ENCODE measurements at regions not wholly inside any gene's neighbourhood (a gene's known extent, or its start where the extent isn't known, plus 50 kb on each side); places are given as distances from the start of the nearest gene placed in this dataset.
"Not testable (repeated sequence)": the region's sequence is repeated elsewhere in the genome, so short reads cannot be mapped to it uniquely, and the experiment has no call there.

DNA sequence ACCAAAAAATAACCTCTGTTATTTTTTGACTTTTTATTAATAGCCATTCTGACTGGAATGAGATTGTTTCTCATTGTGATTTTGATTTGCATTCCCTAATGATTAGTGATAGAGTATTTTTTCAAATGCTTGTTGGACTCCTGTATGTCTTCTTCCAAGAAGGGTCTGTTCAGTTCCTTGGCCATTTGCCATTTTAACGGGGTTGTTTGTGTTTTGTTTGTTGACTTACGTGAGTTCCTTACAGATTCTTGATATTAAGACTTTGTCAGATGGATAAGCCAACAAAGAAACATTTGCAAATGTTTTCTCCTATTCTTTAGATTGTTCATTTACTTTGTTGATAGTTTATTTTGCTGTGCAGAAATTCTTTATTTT, 651.6 kb upstream of the LRFN5 start:
- TF ChIP-seq, protein P1, sequence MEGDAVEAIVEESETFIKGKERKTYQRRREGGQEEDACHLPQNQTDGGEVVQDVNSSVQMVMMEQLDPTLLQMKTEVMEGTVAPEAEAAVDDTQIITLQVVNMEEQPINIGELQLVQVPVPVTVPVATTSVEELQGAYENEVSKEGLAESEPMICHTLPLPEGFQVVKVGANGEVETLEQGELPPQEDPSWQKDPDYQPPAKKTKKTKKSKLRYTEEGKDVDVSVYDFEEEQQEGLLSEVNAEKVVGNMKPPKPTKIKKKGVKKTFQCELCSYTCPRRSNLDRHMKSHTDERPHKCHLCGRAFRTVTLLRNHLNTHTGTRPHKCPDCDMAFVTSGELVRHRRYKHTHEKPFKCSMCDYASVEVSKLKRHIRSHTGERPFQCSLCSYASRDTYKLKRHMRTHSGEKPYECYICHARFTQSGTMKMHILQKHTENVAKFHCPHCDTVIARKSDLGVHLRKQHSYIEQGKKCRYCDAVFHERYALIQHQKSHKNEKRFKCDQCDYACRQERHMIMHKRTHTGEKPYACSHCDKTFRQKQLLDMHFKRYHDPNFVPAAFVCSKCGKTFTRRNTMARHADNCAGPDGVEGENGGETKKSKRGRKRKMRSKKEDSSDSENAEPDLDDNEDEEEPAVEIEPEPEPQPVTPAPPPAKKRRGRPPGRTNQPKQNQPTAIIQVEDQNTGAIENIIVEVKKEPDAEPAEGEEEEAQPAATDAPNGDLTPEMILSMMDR (IDR thresholded peaks at IDR 0.05): no peak
- Histone ChIP-seq H3K27me3 (ENCODE audit: control insufficient read depth, insufficient read depth, low read length) (no peaks in the 10 kb centered on the region), H3K27ac (ENCODE audit: low read length) (no peak overlapping the region), H3K9me3 (ENCODE audit: control insufficient read depth, insufficient read depth, low read length) (peaks cover 17% of the 10 kb centered on the region), H3K4me1 (ENCODE audit: control insufficient read depth, insufficient read depth, low read length) (no peaks in the 10 kb centered on the region), H3K36me3 (ENCODE audit: control insufficient read depth, insufficient read depth, low read length) (no peaks in the 10 kb centered on the region), H3K4me3 (ENCODE audit: low read length) (no peak overlapping the region)
- Mint-ChIP-seq H3K27ac (no peak overlapping the region), H3K36me3 (no peaks in the 10 kb centered on the region), H3K4me1 (no peaks in the 10 kb centered on the region), H3K27me3 (ENCODE audit: low read depth in 2 of 2) (no peaks in the 10 kb centered on the region), H3K4me3 (no peak overlapping the region), H3K9me3 (peaks cover 10 to 15% of the 10 kb centered on the region in 2 donors)
- intact Hi-C loops (cut with micrococcal nuclease): no loop called here
- no peak for DNase-seq
- WGBS (ENCODE audit: insufficient coverage): 100% methylated on average over 2 of the region's 2 CpGs
- ATAC-seq: no peak

DNA sequence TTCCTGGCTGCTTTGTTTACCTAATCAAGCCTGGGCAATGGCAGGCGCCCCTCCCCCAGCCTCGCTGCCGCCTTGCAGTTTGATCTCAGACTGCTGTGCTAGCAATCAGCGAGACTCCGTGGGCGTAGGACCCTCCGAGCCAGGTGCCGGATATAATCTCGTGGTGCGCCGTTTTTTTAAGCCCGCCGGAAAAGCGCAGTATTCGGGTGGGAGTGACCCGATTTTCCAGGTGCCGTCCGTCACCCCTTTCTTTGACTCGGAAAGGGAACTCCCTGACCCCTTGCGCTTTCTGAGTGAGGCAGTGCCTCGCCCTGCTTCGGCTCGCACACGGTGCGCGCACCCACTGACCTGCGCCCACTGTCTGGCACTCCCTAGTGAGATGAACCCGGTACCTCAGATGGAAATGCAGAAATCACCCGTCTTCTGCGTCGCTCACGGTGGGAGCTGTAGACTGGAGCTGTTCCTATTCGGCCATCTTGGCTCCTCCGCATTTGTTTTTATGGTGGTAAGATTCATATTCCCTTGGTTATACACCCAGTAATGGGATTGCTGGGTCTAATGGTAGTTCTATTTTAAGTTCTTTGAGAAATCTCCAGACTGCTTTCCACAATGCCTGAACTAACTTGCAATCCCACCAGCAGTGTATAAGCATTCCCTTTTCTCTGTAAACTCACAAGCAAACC, 652.1 kb upstream of the LRFN5 start:
- H3K4me3 ChIP-seq (ENCODE audit: low read length); ATAC-seq; H3K36me3 Mint-ChIP-seq; intact Hi-C loops (cut with micrococcal nuclease); H3K27me3 Mint-ChIP-seq (ENCODE audit: low read depth in 2 of 2); H3K4me3 Mint-ChIP-seq; H3K36me3 ChIP-seq (ENCODE audit: control insufficient read depth, insufficient read depth, low read length); H3K4me1 Mint-ChIP-seq; DNase-seq; H3K4me1 ChIP-seq (ENCODE audit: control insufficient read depth, insufficient read depth, low read length); H3K27ac Mint-ChIP-seq; H3K27me3 ChIP-seq (ENCODE audit: control insufficient read depth, insufficient read depth, low read length); H3K27ac ChIP-seq (ENCODE audit: low read length): not testable (repeated sequence)
- 95% methylated on average over 29 of the region's 34 CpGs for WGBS (ENCODE audit: insufficient coverage)
- peaks cover 15% of the 10 kb centered on the region for H3K9me3 ChIP-seq (ENCODE audit: control insufficient read depth, insufficient read depth, low read length)
- peaks cover 10 to 12% of the 10 kb centered on the region in 2 donors for H3K9me3 Mint-ChIP-seq

DNA sequence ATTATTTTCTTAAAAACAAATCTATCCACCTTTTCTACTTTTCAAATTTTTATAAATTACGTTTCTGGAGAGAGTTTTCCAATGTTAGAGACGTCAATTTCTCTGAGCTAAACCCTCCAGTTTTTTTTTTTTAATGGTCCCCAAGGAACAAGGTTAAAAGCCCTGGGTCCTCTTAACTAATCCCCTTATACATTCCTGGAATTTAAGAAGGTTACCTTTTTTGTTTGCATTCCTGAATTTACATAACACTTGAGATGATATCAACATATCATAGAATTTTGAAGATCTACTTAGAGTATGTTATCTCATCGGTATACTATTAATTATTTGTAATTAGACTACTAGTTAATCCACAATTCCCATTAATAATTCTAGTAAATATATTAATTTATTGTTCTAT, 662.2 kb upstream of the LRFN5 start:
- 69% methylated on average over 2 of the region's 3 CpGs for WGBS (ENCODE audit: insufficient coverage)
- Mint-ChIP-seq H3K4me1 (no peaks in the 10 kb centered on the region), H3K36me3 (no peaks in the 10 kb centered on the region), H3K27ac (no peak overlapping the region), H3K4me3 (no peak overlapping the region), H3K27me3 (ENCODE audit: low read depth in 2 of 2) (no peaks in the 10 kb centered on the region), H3K9me3 (peaks cover 12 to 15% of the 10 kb centered on the region in 2 donors)
- ATAC-seq (no peak), DNase-seq (no peak)
- H3K9me3 ChIP-seq (ENCODE audit: control insufficient read depth, insufficient read depth, low read length): no peaks in the 10 kb centered on the region
- H3K36me3 ChIP-seq (ENCODE audit: control insufficient read depth, insufficient read depth, low read length): no peaks in the 10 kb centered on the region
- intact Hi-C loops (cut with micrococcal nuclease): no loop called here
- no peak overlapping the region for H3K27ac ChIP-seq (ENCODE audit: low read length)
- no peaks in the 10 kb centered on the region for H3K4me1 ChIP-seq (ENCODE audit: control insufficient read depth, insufficient read depth, low read length)
- TF ChIP-seq, protein P1 (IDR thresholded peaks at IDR 0.05): no peak
- no peaks in the 10 kb centered on the region for H3K27me3 ChIP-seq (ENCODE audit: control insufficient read depth, insufficient read depth, low read length)
- no peak overlapping the region for H3K4me3 ChIP-seq (ENCODE audit: low read length)

DNA sequence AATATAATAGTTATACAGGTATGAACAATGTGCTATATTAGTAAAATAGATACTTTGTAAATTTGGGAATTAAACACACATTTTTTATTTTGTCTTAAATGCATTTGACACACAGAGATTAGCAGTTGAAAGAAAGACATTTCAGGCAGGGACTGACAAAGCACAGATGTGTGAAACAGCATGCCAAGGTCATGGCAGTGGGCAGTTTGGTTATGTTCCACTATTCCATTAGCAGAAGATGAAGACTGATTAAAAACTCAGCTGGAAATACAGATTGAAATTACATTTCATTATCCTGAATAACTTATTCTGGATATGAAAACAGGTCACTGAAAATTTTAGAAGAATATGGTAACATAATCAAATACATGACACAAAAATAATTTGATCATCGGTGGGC, 669.8 kb upstream of the LRFN5 start:
- H3K4me3 ChIP-seq (ENCODE audit: low read length): no peak overlapping the region
- TF ChIP-seq, protein P1 (IDR thresholded peaks at IDR 0.05): no peak
- H3K27me3 ChIP-seq (ENCODE audit: control insufficient read depth, insufficient read depth, low read length): no peaks in the 10 kb centered on the region
- H3K9me3 Mint-ChIP-seq: peaks cover 6 to 8% of the 10 kb centered on the region in 2 donors
- H3K27me3 Mint-ChIP-seq (ENCODE audit: low read depth in 2 of 2): no peaks in the 10 kb centered on the region
- no peak for ATAC-seq
- no peaks in the 10 kb centered on the region for H3K36me3 ChIP-seq (ENCODE audit: control insufficient read depth, insufficient read depth, low read length)
- no peaks in the 10 kb centered on the region for H3K9me3 ChIP-seq (ENCODE audit: control insufficient read depth, insufficient read depth, low read length)
- H3K27ac ChIP-seq (ENCODE audit: low read length): no peak overlapping the region
- no peaks in the 10 kb centered on the region for H3K4me1 ChIP-seq (ENCODE audit: control insufficient read depth, insufficient read depth, low read length)
- DNase-seq: no peak
- no peaks in the 10 kb centered on the region for H3K4me1 Mint-ChIP-seq
- no peak overlapping the region for H3K27ac Mint-ChIP-seq
- H3K36me3 Mint-ChIP-seq: no peaks in the 10 kb centered on the region
- WGBS (ENCODE audit: insufficient coverage): no CpG with 5 or more reads among the region's 1 CpG
- intact Hi-C loops (cut with micrococcal nuclease): no loop called here
- H3K4me3 Mint-ChIP-seq: no peak overlapping the region
